Mucosa of descending colon (tissue), 3 donors: ENCODE measurements at regions not wholly inside any gene's neighbourhood (a gene's known extent, or its start where the extent isn't known, plus 50 kb on each side); places are given as distances from the start of the nearest gene placed in this dataset.

ENCODE experiments used
- ATAC-seq: fragments of 200-7000 bp; cut with Tn5 transposase; one replicate; pipeline ENCODE4 v1.9.1; 2020; ENCODE audit warnings: mild to moderate bottlenecking, moderate library complexity
- DNase-seq, 3 donors: peaks; one replicate each; pipeline ENCODE4 v3.0.0-alpha.2; 2020
- H3K36me3 ChIP-seq: fragments of 200-600 bp; one replicate; pipeline ENCODE4 v1.8.0; 2021; ENCODE audit warnings: low read depth, mild to moderate bottlenecking
- H3K4me1 ChIP-seq: fragments of 200-600 bp; one replicate; pipeline ENCODE4 v1.8.0; 2021; ENCODE audit warnings: low read depth, mild to moderate bottlenecking
- H3K4me3 ChIP-seq: fragments of 200-600 bp; one replicate; pipeline ENCODE4 v1.8.0; 2021; ENCODE audit warnings: mild to moderate bottlenecking
- H3K9me3 ChIP-seq: fragments of 200-600 bp; one replicate; pipeline ENCODE4 v1.8.0; 2021; ENCODE audit warnings: mild to moderate bottlenecking
- CTCF ChIP-seq: fragments of 200-600 bp; IDR thresholded peaks from one replicate; pipeline ENCODE4 v1.8.0; 2022; ENCODE audit warnings: antibody characterized with exemption, mild to moderate bottlenecking
- intact Hi-C, 2 donors: fragments of 100-400 bp; cut with DNase I in 1 of 2; cut with micrococcal nuclease in 1 of 2; formaldehyde crosslinking; loops; one replicate each; pipeline versions ENCODE4 v1.11.0 to v1.11.1; 2022; cut with DNase I, micrococcal nuclease
- donor health status: DM: no; HTN: no; CAD: no; lungs with moderate emphysema.
- donor health status: DM: no; HTN: no; CAD: no.
- donor health status: DM: no; HTN: yes; CAD: no.

GRCh38 chr17:77279448-77280303 lies 138.9 kb downstream of the SEC14L1 start:
- TF ChIP-seq CTCF: no peak
- DNase-seq (peak; percentile 34 to 65 (median 57)), ATAC-seq (peak; percentile 28)
- Histone ChIP-seq H3K9me3 (no peaks in the 10 kb centered on the region), H3K4me3 (no peak overlapping the region), H3K4me1 (peaks cover 28% of the 10 kb centered on the region), H3K36me3 (no peaks in the 10 kb centered on the region)
- intact Hi-C loops: no loop called here

GRCh38 chr17:77280304-77281121 lies 139.7 kb downstream of the SEC14L1 start:
- H3K4me3 ChIP-seq: no peak overlapping the region
- H3K9me3 ChIP-seq: no peaks in the 10 kb centered on the region
- ATAC-seq (peak; percentile 43), DNase-seq (peak; percentile 62 to 83 (median 78))
- intact Hi-C loops: no loop called here
- TF ChIP-seq CTCF: no peak
- H3K36me3 ChIP-seq: no peaks in the 10 kb centered on the region
- peaks cover 36% of the 10 kb centered on the region for H3K4me1 ChIP-seq

- Histone ChIP-seq H3K9me3 (no peaks in the 10 kb centered on the region), H3K36me3 (no peaks in the 10 kb centered on the region), H3K4me1 (peaks cover 44% of the 10 kb centered on the region), H3K4me3 (peak overlapping the region; percentile 42)
- intact Hi-C loops: no loop called here
- DNase-seq (peak; percentile 79 to 84 (median 83)), ATAC-seq (peak; percentile 77)
- TF ChIP-seq CTCF: no peak
Measured at GRCh38 chr17:77281122-77281903, 140.5 kb downstream of the SEC14L1 start.

GRCh38 chr17:77281904-77282367 lies 141.2 kb downstream of the SEC14L1 start:
- peak; percentile 77 to 82 (median 80) for DNase-seq
- intact Hi-C loops: no loop called here
- no peaks in the 10 kb centered on the region for H3K36me3 ChIP-seq
- no peak for TF ChIP-seq CTCF
- H3K4me3 ChIP-seq: peak overlapping the region; percentile 42
- no peaks in the 10 kb centered on the region for H3K9me3 ChIP-seq
- ATAC-seq: peak; percentile 45
- H3K4me1 ChIP-seq: peaks cover 51% of the 10 kb centered on the region
